ENCODE measurements at regions not wholly inside any gene's neighbourhood (a gene's known extent, or its start where the extent isn't known, plus 50 kb on each side); places are given as distances from the start of the nearest gene placed in this dataset.
"Not testable (repeated sequence)": the region's sequence is repeated elsewhere in the genome, so short reads cannot be mapped to it uniquely, and the experiment has no call there.

GRCh38 chr1:212495766-212496494 lies 63.2 kb downstream of the NENF start:
- no peak for DNase-seq (ENCODE audit: low read depth in 2 of 2)

GRCh38 chr1:212496682-212497081 lies 64.0 kb downstream of the NENF start:
- DNase-seq (ENCODE audit: low read depth in 2 of 2), result no peak

GRCh38 chr1:212497553-212497952 lies 64.8 kb downstream of the NENF start:
- DNase-seq (ENCODE audit: low read depth in 2 of 2), result no peak

- no peak for DNase-seq (ENCODE audit: low read depth in 2 of 2)
Observed at GRCh38 chr1:212498283-212499040, 65.7 kb downstream of the NENF start.

GRCh38 chr1:212500351-212500750 lies 67.6 kb downstream of the NENF start:
- no peak for DNase-seq (ENCODE audit: low read depth in 2 of 2)

- DNase-seq (ENCODE audit: low read depth in 2 of 2), result no peak
Observed at GRCh38 chr1:212500983-212501382, 68.3 kb downstream of the NENF start.

- DNase-seq (ENCODE audit: low read depth in 2 of 2), result no peak
Observed at GRCh38 chr1:212503714-212504113, 71.0 kb downstream of the NENF start.

GRCh38 chr1:212504171-212504803 lies 71.6 kb downstream of the NENF start:
- DNase-seq (ENCODE audit: low read depth in 2 of 2), result no peak

GRCh38 chr1:212506666-212507065 lies 73.9 kb downstream of the NENF start:
- DNase-seq (ENCODE audit: low read depth in 2 of 2), result no peak

- DNase-seq (ENCODE audit: low read depth in 2 of 2), result no peak
Observed at GRCh38 chr1:212507369-212507768, 74.6 kb downstream of the NENF start.

- no peak for DNase-seq (ENCODE audit: low read depth in 2 of 2)
Observed at GRCh38 chr1:212512816-212513559, 80.3 kb downstream of the NENF start.

- DNase-seq (ENCODE audit: low read depth in 2 of 2), result no peak
Observed at GRCh38 chr1:212513586-212513985, 80.9 kb downstream of the NENF start.

- DNase-seq (ENCODE audit: low read depth in 2 of 2), result no peak
Observed at GRCh38 chr1:212514056-212514614, 81.4 kb downstream of the NENF start.

GRCh38 chr1:212514782-212515181 lies 82.1 kb downstream of the NENF start:
- DNase-seq (ENCODE audit: low read depth in 2 of 2), result no peak

GRCh38 chr1:212515329-212515760 lies 82.6 kb downstream of the NENF start:
- no peak for DNase-seq (ENCODE audit: low read depth in 2 of 2)

- not testable (repeated sequence) for DNase-seq (ENCODE audit: low read depth in 2 of 2)
Observed at GRCh38 chr1:212516012-212516411, 83.3 kb downstream of the NENF start.

- no peak for DNase-seq (ENCODE audit: low read depth in 2 of 2)
Observed at GRCh38 chr1:212518188-212519054, 85.7 kb downstream of the NENF start.

GRCh38 chr1:212519131-212519530 lies 86.4 kb downstream of the NENF start:
- DNase-seq (ENCODE audit: low read depth in 2 of 2), result no peak

GRCh38 chr1:212520299-212520698 lies 87.6 kb downstream of the NENF start:
- no peak for DNase-seq (ENCODE audit: low read depth in 2 of 2)

GRCh38 chr1:212520746-212521145 lies 87.8 kb upstream of the ATF3 start:
- DNase-seq (ENCODE audit: low read depth in 2 of 2), result no peak

All from stimulated activated CD8-positive, alpha-beta memory T cell treated with anti-CD3 and anti-CD28 coated beads, Interleukin-15, amount 100 ng/mL, for 4 hours (primary cell).